GM13976 (cell line): ENCODE measurements at regions not wholly inside any gene's neighbourhood (a gene's known extent, or its start where the extent isn't known, plus 50 kb on each side); places are given as distances from the start of the nearest gene placed in this dataset.

Experiments
- DNase-seq: peaks from one replicate; pipeline ENCODE4 v3.0.0; 2012; ENCODE audit warnings: low spot score
- in situ Hi-C: fragments of 300-500 bp; cut with MboI; formaldehyde crosslinking; loops from one replicate; pipeline ENCODE4 v1.12.0; 2022; ENCODE audit warnings: low sequenced_read_pairs, mixed read lengths, inconsistent platforms; ENCODE audit not compliant: unreplicated experiment
- TF ChIP-seq, protein P1 (sequence below): IDR thresholded peaks from 2 replicates; pipeline ENCODE4 v1.5.1; 2012; ENCODE audit warnings: borderline replicate concordance, mild to moderate bottlenecking; ENCODE audit not compliant: insufficient read depth; ENCODE audit errors: extremely low read depth, missing control alignments, control extremely low read depth

DNA sequence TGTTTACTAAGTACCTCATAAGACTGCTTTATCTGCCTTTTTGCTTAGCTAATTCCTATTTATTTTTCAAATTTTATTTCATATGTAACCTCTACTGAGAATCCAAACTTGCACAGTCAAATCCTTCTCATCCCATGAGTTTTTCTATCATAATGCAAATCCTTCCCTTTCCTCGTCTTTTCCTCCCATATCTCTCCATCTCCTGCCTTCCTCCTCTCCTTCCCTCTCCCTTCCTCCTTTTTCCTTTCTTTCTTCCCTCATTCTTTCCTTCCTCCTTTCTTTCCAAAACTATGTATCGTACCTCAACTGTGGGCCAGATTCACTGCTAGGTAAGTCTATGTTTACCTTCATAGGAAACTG lies 201.4 kb upstream of the TMTC4 start:
- in situ Hi-C loops: no loop called here
- TF ChIP-seq, protein P1, sequence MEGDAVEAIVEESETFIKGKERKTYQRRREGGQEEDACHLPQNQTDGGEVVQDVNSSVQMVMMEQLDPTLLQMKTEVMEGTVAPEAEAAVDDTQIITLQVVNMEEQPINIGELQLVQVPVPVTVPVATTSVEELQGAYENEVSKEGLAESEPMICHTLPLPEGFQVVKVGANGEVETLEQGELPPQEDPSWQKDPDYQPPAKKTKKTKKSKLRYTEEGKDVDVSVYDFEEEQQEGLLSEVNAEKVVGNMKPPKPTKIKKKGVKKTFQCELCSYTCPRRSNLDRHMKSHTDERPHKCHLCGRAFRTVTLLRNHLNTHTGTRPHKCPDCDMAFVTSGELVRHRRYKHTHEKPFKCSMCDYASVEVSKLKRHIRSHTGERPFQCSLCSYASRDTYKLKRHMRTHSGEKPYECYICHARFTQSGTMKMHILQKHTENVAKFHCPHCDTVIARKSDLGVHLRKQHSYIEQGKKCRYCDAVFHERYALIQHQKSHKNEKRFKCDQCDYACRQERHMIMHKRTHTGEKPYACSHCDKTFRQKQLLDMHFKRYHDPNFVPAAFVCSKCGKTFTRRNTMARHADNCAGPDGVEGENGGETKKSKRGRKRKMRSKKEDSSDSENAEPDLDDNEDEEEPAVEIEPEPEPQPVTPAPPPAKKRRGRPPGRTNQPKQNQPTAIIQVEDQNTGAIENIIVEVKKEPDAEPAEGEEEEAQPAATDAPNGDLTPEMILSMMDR: no peak
- DNase-seq: no peak

DNA sequence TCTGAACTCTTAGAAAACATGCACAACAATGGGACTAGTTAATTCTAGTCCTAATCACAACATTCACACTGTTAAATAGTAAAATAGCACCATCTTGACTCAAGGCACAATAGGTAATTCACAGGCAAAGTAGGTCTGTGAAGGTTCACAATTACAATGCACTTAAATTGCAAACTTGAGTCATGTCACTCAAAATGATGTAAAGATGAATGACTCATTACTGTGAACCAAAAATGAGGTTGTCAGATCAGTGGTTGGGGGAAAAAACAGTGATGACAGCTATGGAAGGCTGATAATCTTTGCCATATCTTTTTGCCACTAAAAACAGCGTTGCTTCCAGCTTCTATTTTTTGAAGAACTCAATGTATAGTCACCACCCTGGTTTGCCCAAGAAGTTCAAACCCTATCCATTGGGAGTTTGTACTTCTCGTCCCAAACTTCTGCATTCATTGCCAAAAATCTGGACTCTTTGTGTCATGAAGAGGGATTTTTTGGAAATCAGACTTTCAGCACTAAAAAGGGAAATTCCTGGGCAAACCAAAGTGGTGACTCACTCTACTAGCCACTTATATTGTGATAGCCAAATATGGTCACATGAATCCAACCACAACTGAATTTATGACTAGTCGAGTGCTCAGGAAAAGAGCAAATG lies 200.9 kb upstream of the TMTC4 start:
- peak; percentile 18 for DNase-seq
- TF ChIP-seq, protein P1: no peak
- in situ Hi-C loops: no loop called here

GRCh38 chr13:100872761-100873160 lies 198.2 kb upstream of the TMTC4 start:
- TF ChIP-seq, protein P1: no peak
- DNase-seq: no peak
- in situ Hi-C loops: no loop called here

DNA sequence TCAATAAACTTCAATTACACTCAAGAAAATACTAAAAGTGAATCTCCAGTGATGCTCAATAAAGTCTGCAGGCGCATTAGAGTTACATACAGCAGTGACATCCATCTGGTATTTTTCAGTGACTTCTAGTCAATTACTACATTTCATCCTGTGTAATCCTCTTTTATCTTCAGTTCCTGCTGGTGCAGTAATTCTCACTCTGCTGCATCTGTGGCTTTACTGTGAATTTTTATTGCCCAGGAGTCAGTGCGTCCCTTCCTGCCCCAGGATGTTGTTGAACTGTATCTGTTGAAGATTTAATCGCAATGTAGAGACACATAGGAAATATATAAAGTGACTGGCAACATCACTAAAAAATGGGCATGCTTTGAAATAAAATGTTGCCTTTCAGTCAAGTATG lies 196.3 kb upstream of the TMTC4 start:
- TF ChIP-seq, protein P1: no peak
- in situ Hi-C loops: no loop called here
- DNase-seq: no peak

GRCh38 chr13:100860866-100861265 lies 186.3 kb upstream of the TMTC4 start:
- in situ Hi-C loops: no loop called here
- TF ChIP-seq, protein P1: no peak
- DNase-seq: no peak

- in situ Hi-C loops: no loop called here
- TF ChIP-seq, protein P1: no peak
- DNase-seq: no peak
Observed at GRCh38 chr13:100859861-100860260, 185.3 kb upstream of the TMTC4 start.
